Panc1 (cell line): ENCODE measurements at regions not wholly inside any gene's neighbourhood (a gene's known extent, or its start where the extent isn't known, plus 50 kb on each side); places are given as distances from the start of the nearest gene placed in this dataset.
"Not testable (repeated sequence)": the region's sequence is repeated elsewhere in the genome, so short reads cannot be mapped to it uniquely, and the experiment has no call there.

Source experiments
- ATAC-seq: fragments of 200-7000 bp; cut with Tn5 transposase; 2 replicates; pipeline ENCODE4 v1.9.1; 2020; ENCODE audit warnings: mild to moderate bottlenecking, moderate library complexity
- BruUV-seq: library from RNA; stranded (reverse); fragments of 400-500 nt; replicated peaks from 2 replicates; lab custom pipeline; 2021; lab: Mats Ljungman, UMichigan
- CTCF ChIA-PET: fragments of 300-600 bp; sonication (Branson Sonifier 250); formaldehyde crosslinking; loops from one replicate; lab custom pipeline; 2022; ENCODE audit warnings: antibody characterized with exemption; lab: Charles Lee
- POLR2A ChIA-PET: fragments of 300-600 bp; sonication (Branson Sonifier 250); formaldehyde crosslinking; loops from one replicate; lab custom pipeline; 2022; ENCODE audit warnings: antibody characterized with exemption; lab: Charles Lee
- DNase-seq: peaks from one replicate; pipeline ENCODE4 v3.0.0-alpha.2; 2010; ENCODE audit warnings: low read depth, low spot score
- H3K27ac ChIP-seq: 2 replicates; pipeline ENCODE4 v1.5.1; 2011; ENCODE audit warnings: mild to moderate bottlenecking, low read length, inconsistent platforms
- H3K27me3 ChIP-seq: fragments of 200-500 bp; sonication (Bioruptor generic); 2 replicates; pipeline ENCODE4 v1.6.0; 2014; ENCODE audit warnings: low read length, inconsistent platforms; ENCODE audit not compliant: control insufficient read depth, insufficient read depth
- H3K36me3 ChIP-seq: fragments of 200-500 bp; sonication (Bioruptor generic); 2 replicates; pipeline ENCODE4 v1.5.1; 2014; ENCODE audit warnings: inconsistent platforms, mild to moderate bottlenecking, low read length, moderate library complexity; ENCODE audit not compliant: control insufficient read depth, insufficient read depth
- H3K4me1 ChIP-seq: 2 replicates; pipeline ENCODE4 v1.5.1; 2011; ENCODE audit warnings: inconsistent platforms, mild to moderate bottlenecking, low read length, moderate library complexity; ENCODE audit not compliant: control insufficient read depth, insufficient read depth
- H3K4me3 ChIP-seq, 2 experiments: 2 replicates each; pipeline ENCODE4 v1.5.1; 2011 to 2012; ENCODE audit warnings: low read depth in 2 of 2, low read length in 2 of 2, mild to moderate bottlenecking in 2 of 2, inconsistent platforms in 1 of 2, moderate library complexity in 1 of 2
- H3K9me3 ChIP-seq: fragments of 200-500 bp; sonication (Bioruptor generic); 2 replicates; pipeline ENCODE4 v1.5.1; 2014; ENCODE audit warnings: low read depth, mild to moderate bottlenecking, inconsistent platforms, low read length, moderate library complexity; ENCODE audit not compliant: control insufficient read depth, insufficient read depth
- CTCF ChIP-seq: fragments of 450-650 bp; IDR thresholded peaks from 2 replicates; pipeline ENCODE4 v1.5.1; 2017; ENCODE audit warnings: mild to moderate bottlenecking
- POLR2AphosphoS5 ChIP-seq: IDR thresholded peaks from 2 replicates; pipeline ENCODE4 v1.6.1; 2012; ENCODE audit warnings: mild to moderate bottlenecking, low read depth, low read length, moderate library complexity
- REST ChIP-seq, 2 experiments: IDR thresholded peaks; 2 replicates each; pipeline ENCODE4 v1.6.1; 2011 to 2012; ENCODE audit warnings: low read depth in 2 of 2, control low read depth in 1 of 2, low read length in 1 of 2, mild to moderate bottlenecking in 1 of 2, moderate library complexity in 1 of 2; ENCODE audit not compliant: insufficient read depth in 1 of 2
- SIN3A ChIP-seq: IDR thresholded peaks from 2 replicates; pipeline ENCODE4 v1.6.1; 2012; ENCODE audit warnings: low read depth, mild to moderate bottlenecking, low read length, moderate library complexity, borderline replicate concordance; ENCODE audit not compliant: insufficient read depth
- TCF7L2 ChIP-seq: IDR thresholded peaks from 2 replicates; pipeline ENCODE4 v1.6.1; 2011; ENCODE audit warnings: mild to moderate bottlenecking, low read depth, low read length, inconsistent platforms
- in situ Hi-C: cut with HindIII; loops from 2 replicates; pipeline ENCODE4 v1.10.0; 2016; ENCODE audit warnings: low sequenced_read_pairs, low pct_unique_long_range_greater_than_20kb
- intact Hi-C: fragments of 100-400 bp; cut with micrococcal nuclease; formaldehyde crosslinking; loops from one replicate; pipeline ENCODE4 v1.10.0; 2022; ENCODE audit not compliant: unreplicated experiment

- intact Hi-C loops: no loop called here
- Histone ChIP-seq H3K4me3 (no peak overlapping the region), H3K27me3 (no peaks in the 10 kb centered on the region), H3K27ac (no peak overlapping the region), H3K4me1 (no peaks in the 10 kb centered on the region), H3K9me3 (0 out of 2 replicates have a peak, but pooled peaks cover 3% of the 10 kb centered on the region), H3K36me3 (no peaks in the 10 kb centered on the region)
- ChIA-PET CTCF (no interaction called here), POLR2A (no interaction called here)
- BruUV-seq: no TSS peak
- DNase-seq (no peak), ATAC-seq (no peak)
- no peak for TF ChIP-seq POLR2AphosphoS5
- TF ChIP-seq REST (IDR thresholded peaks at IDR 0.05; ENCODE audit: insufficient read depth in 1 of 2, low read depth in 2 of 2, low read length in 1 of 2): no peak
- no peak for TF ChIP-seq SIN3A
- no peak for TF ChIP-seq TCF7L2
- TF ChIP-seq CTCF: no peak
- in situ Hi-C loops: no loop called here
Measured at GRCh38 chr5:45171563-45171962, 362.8 kb downstream of the MRPS30 start.

- in situ Hi-C loops, POLR2A ChIA-PET, H3K27me3 ChIP-seq, H3K36me3 ChIP-seq, intact Hi-C loops, ATAC-seq, H3K4me1 ChIP-seq, DNase-seq, H3K27ac ChIP-seq, BruUV-seq, H3K4me3 ChIP-seq, CTCF ChIA-PET, H3K9me3 ChIP-seq: not testable (repeated sequence)
Measured at GRCh38 chr5:45172634-45173033, 363.9 kb downstream of the MRPS30 start.

GRCh38 chr5:45179686-45180085 is 370.9 kb downstream of the MRPS30 start:
- intact Hi-C loops (no loop called here), in situ Hi-C loops (no loop called here)
- Histone ChIP-seq H3K27me3 (no peaks in the 10 kb centered on the region), H3K27ac (no peak overlapping the region), H3K4me3 (no peak overlapping the region), H3K9me3 (no peaks in the 10 kb centered on the region), H3K36me3 (no peaks in the 10 kb centered on the region), H3K4me1 (no peaks in the 10 kb centered on the region)
- BruUV-seq: no TSS peak
- TF ChIP-seq SIN3A (no peak), REST (IDR thresholded peaks at IDR 0.05; ENCODE audit: insufficient read depth in 1 of 2, low read depth in 2 of 2, low read length in 1 of 2) (no peak), POLR2AphosphoS5 (no peak), CTCF (no peak), TCF7L2 (no peak)
- DNase-seq (no peak), ATAC-seq (no peak)
- ChIA-PET CTCF (no interaction called here), POLR2A (no interaction called here)
